ENCODE measurements at regions not wholly inside any gene's neighbourhood (a gene's known extent, or its start where the extent isn't known, plus 50 kb on each side); places are given as distances from the start of the nearest gene placed in this dataset.

GRCh38 chr4:36471903-36472302 is 190.5 kb downstream of the DTHD1 start:
- no peak for TF ChIP-seq CTCF (IDR thresholded peaks at IDR 0.05 in 8 of 11, conservative IDR thresholded peaks at IDR 0.05 in 3 of 11)
- TF ChIP-seq POLR2A (IDR thresholded peaks at IDR 0.05): no peak
